Left hindlimb (tissue), 1 donor: ENCODE measurements at regions not wholly inside any gene's neighbourhood (a gene's known extent, or its start where the extent isn't known, plus 50 kb on each side); places are given as distances from the start of the nearest gene placed in this dataset.
"Not testable (repeated sequence)": the region's sequence is repeated elsewhere in the genome, so short reads cannot be mapped to it uniquely, and the experiment has no call there.

Experiments used
- DNase-seq: peaks from one replicate; pipeline ENCODE4 v3.0.0-alpha.2; 2018

GRCh38 chr1:37325509-37326437 is 148.6 kb upstream of the ZC3H12A start:
- DNase-seq: no peak

GRCh38 chr1:37332126-37332525 is 142.3 kb upstream of the ZC3H12A start:
- no peak for DNase-seq

GRCh38 chr1:37338658-37339057 is 135.7 kb upstream of the ZC3H12A start:
- no peak for DNase-seq

DNA sequence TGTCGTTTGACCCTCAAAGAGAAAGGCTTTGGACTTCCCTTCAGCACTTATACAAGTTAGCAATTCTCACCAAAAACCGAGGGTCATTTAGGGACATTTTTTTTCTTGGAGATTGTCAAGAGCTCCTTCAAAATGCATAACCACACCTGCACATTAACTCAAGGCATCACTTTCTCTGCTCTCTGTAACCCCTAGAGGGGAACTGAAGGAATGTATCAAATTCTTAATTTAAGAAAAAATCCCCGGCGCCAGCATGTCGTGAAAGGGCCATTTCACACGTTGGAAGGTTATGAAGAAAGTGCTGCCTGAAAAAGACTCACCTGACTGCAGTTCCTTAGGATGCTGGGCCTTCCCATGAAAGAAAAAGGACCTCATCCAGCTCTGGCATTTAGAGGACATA is 131.6 kb upstream of the ZC3H12A start:
- no peak for DNase-seq

DNA sequence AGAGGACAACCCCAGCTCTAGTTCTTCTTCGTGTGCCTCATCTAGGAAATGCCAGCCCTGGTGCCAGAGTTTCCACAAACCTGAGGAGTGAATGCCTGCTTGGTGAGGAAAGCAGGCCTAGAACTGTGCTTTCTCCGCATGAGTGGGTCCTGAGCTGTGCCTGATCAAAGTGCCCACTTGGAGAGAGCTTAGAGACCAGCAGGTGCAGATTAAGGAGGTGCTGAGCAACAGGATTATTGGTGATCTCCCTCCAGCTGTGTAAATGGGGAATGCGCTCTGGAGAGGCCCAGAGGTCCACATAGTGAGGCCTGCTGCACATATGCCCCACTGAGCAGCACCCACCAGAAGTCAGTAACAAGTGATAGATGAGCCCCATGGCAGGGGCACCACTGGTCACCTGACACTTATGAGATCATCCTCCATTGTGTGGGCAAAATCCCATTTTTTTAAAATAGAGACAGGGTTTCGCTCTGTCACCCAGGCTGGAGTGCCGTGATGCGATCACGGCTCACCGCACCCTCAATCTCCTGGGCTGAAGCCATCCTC is 127.2 kb upstream of the ZC3H12A start:
- no peak for DNase-seq

DNA sequence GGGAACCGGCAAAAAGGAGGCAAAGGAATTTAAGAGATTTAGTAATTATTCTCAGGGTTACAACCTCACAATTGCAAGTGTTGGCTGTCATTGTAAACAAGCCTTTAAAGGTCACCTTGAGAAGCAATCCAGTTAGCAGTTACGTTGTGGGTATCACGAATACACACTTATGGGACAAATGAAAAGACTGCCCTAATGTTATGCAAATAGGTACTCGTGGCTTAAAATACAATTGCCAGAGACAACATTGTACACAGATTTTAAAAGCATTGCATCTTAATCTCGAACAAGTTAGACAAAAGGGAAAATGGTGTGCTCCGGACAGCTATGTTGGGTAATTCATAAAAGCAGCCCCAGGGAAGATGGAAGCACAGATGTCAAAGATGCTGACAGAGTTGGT is 120.5 kb upstream of the ZC3H12A start:
- no peak for DNase-seq

DNA sequence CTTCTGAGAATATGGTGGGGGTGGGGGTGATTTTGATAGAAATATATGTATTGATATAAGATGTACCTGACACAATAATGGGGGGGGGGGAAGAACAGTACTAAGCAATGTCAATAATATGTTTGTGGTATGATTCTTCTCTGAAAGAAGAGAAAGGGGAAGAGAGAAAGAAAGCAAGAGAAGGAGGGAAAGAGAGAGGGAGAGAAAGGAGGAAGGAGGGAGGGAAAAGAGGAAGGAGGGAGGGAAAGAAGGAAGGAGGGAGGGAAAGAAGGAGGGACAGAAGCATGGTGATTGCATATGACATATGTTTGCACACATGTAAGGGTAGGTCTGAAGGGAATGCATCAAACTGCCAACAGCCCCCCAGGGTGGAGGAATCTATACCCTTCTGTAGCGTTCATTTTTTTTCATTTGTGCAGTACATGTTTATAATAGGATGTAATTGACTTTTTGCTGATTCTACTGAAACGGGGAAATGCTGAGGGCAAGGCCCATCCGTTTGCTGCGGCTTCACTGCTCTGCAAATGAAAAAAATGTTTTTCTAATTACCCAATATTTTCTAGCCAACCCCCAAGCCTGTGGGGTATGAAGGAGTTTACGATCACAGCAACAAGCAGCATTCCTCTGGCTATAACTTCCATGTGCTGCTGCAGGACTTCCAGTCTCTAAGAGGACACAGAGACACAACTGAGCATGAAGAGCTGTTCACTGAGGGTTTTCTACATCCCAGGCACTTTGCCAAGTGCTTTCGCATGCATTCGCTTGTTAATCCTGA is 119.3 kb upstream of the ZC3H12A start:
- no peak for DNase-seq

GRCh38 chr1:37358992-37359391 is 115.4 kb upstream of the ZC3H12A start:
- DNase-seq: no peak

DNA sequence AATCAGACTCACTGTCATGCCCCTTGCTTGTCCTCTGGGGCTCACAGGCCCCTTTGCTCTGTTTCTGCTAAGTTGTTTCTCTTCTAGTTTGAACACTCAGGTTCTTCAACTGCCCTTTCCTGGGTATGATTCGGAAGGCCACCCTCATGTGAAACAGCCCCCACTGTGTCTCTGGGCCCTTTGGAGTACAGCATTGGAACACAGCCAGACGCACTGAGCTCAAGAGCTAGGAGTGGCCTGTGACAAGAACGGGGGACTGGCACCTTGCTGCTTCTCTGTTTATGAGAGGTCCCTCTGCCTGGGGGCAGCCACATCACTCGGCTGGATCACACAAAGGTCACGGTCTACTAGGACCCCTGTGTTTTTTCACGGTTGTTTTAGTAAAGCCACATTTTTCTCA is 114.4 kb upstream of the ZC3H12A start:
- DNase-seq: no peak

GRCh38 chr1:37362594-37363385 is 111.6 kb upstream of the ZC3H12A start:
- peak; percentile 66 for DNase-seq

GRCh38 chr1:37363535-37363934 is 110.8 kb upstream of the ZC3H12A start:
- no peak for DNase-seq

- DNase-seq: not testable (repeated sequence)
Observed at GRCh38 chr1:37368665-37369315, 105.6 kb upstream of the ZC3H12A start.

- DNase-seq: no peak
Observed at GRCh38 chr1:37372302-37372701, 102.1 kb upstream of the ZC3H12A start.

DNA sequence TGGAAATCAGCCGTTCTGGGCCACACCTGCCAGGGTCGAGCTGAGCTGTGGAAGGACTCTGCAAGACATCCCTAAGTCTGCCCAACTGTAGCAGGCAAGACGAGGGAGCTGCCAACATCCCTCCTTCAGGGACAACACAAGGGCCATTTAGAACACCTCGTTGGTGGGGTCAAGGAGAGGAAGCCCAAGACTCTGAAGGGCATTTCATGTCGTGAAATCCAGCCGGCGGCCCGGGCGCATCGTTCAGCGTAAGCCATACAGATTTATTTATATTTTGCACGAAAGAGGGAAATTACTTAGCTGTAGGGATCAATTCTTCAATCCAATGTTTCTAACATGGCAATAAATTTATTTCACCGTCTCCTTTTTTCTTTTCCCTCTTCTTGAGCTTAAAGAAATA is 101.7 kb upstream of the ZC3H12A start:
- no peak for DNase-seq

DNA sequence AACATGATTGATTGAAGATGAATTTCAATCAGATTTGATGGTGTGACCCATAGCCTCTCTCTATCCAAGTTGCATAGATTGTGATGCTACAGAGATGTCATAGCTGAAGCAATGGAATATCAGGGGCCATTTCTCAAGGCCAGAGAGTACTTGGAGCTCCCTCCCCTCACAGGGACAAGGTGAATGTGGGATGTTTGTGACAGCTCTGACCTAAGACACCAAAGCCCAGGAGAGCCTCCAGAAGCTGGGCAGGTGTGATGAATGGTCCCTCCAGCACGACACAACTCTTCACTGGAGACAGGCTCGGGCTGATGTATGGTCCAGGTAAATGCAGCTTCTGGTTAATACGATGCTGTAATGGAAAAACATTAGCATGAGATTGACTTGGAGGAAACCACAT is 101.0 kb upstream of the ZC3H12A start:
- DNase-seq: no peak

DNA sequence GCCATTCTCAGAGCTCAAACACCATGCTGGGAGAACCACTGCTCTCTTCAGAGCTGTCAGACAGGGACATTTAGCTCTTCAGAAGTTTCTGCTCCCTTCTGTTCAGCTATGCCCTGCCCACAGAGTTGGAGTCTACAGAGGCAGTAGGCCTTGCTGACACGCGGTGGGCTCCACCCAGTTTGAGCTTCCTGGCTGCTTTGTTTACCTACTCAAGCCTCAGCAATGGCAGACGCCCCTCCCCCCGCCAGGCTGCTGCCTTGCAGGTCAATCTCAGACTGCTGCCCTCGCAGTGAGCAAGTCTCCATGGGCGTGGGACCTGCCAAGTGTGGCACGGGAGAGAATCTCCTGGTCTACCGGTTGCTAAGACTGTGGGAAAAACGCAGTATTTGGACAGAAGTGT is 93.8 kb upstream of the ZC3H12A start:
- not testable (repeated sequence) for DNase-seq

DNA sequence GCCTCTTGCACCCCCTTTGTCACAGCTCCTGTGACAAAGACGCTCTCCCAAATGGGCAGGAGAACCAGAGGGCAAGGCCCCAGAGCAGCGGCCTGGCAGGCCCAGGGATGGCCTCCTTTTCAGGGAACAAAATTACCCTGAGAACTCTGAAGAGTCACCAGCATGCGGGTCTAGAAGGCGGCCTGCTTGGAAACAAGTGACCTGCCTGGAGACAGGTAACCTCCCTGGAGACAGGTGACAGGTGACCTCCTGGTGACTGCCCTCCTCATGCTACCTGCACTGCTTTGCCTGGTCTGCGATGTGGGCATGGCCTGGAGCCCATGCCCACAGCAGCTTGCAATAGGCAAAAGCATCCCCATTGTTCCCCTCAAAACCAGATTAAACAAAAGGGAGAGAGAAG is 86.5 kb upstream of the ZC3H12A start:
- no peak for DNase-seq

GRCh38 chr1:37389327-37389726 is 85.1 kb upstream of the ZC3H12A start:
- no peak for DNase-seq

- no peak for DNase-seq
Observed at GRCh38 chr1:37391211-37392011, 83.0 kb upstream of the ZC3H12A start.

DNA sequence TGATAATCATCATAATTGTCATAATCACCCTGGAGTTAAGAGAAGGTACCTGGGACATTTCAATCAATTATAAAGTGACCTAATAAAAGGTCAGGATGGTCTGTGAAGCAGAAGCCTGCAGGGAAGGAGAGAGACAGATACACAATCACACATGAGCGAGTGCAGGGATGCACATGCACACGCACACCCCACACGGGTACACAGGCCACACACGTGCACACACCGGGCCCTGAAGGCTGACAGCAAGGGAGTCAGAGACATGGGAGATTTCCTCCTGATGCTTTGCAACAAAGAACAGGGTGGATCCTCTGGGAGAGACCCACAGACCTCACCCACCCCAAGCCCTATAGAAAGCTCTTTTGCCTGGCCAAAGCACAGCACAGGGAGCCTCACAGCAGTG is 82.3 kb upstream of the ZC3H12A start:
- no peak for DNase-seq
